CD14-positive monocyte (primary cell): ENCODE measurements at regions not wholly inside any gene's neighbourhood (a gene's known extent, or its start where the extent isn't known, plus 50 kb on each side); places are given as distances from the start of the nearest gene placed in this dataset.

Source experiments
- DNase-seq, 3 donors: peaks; one replicate each; pipeline ENCODE4 v3.0.0-alpha.2; 2011 to 2022
- H2AFZ ChIP-seq: 2 replicates; pipeline ENCODE4 v1.6.0; 2012; ENCODE audit warnings: mild to moderate bottlenecking, low read depth, low read length, inconsistent platforms; ENCODE audit not compliant: insufficient read depth, poor library complexity, severe bottlenecking
- H3K27ac ChIP-seq, 2 donors: 1 replicate in 1 of 2; 2 replicates in 1 of 2; pipeline ENCODE4 v1.5.1; 2012 to 2013; ENCODE audit warnings: low read length in 2 of 2, control low read depth in 1 of 2, inconsistent platforms in 1 of 2, low read depth in 1 of 2, mild to moderate bottlenecking in 1 of 2
- H3K27me3 ChIP-seq, 2 donors: one replicate each; pipeline versions ENCODE4 v1.6.0 to v1.6.1; 2011 to 2013; ENCODE audit warnings: low read length in 2 of 2; ENCODE audit not compliant: control insufficient read depth in 2 of 2, insufficient read depth in 2 of 2
- H3K36me3 ChIP-seq, 2 donors: replicated peaks in 1 of 2; 1 replicate in 1 of 2; 2 replicates in 1 of 2; pipeline versions ENCODE4 v1.5.1 to v1.6.1; 2012 to 2013; ENCODE audit warnings: low read length in 2 of 2, control low read depth in 1 of 2, inconsistent platforms in 1 of 2, mild to moderate bottlenecking in 1 of 2; ENCODE audit not compliant: insufficient read depth in 2 of 2, control insufficient read depth in 1 of 2
- H3K4me1 ChIP-seq, 2 donors: 1 replicate in 1 of 2; 2 replicates in 1 of 2; pipeline versions ENCODE4 v1.5.1 to v1.6.1; 2012 to 2013; ENCODE audit warnings: low read length in 2 of 2, control low read depth in 1 of 2, inconsistent platforms in 1 of 2, mild to moderate bottlenecking in 1 of 2, moderate library complexity in 1 of 2; ENCODE audit not compliant: insufficient read depth in 2 of 2, control insufficient read depth in 1 of 2
- H3K4me2 ChIP-seq: replicated peaks from 2 replicates; pipeline ENCODE3; 2012; ENCODE audit warnings: low read length, moderate library complexity, mild to moderate bottlenecking; ENCODE audit not compliant: poor library complexity, severe bottlenecking; ENCODE audit errors: extremely low read depth
- H3K4me3 ChIP-seq, 3 experiments: fragments of 200-600 bp in 1 of 3; sonication (generic) in 1 of 3; replicated peaks in 1 of 3; 1 replicate in 2 of 3; 2 replicates in 1 of 3; pipeline ENCODE4 v1.5.1; 2011 to 2013; ENCODE audit warnings: low read length in 3 of 3, mild to moderate bottlenecking in 3 of 3, control low read depth in 2 of 3, low read depth in 2 of 3, inconsistent platforms in 1 of 3, moderate library complexity in 1 of 3
- H3K79me2 ChIP-seq: 2 replicates; pipeline ENCODE4 v1.6.0; 2012; ENCODE audit warnings: mild to moderate bottlenecking, control low read depth, inconsistent platforms, low read length, moderate library complexity; ENCODE audit not compliant: insufficient read depth
- H3K9ac ChIP-seq: 2 replicates; pipeline ENCODE4 v1.6.0; 2017; ENCODE audit warnings: low read length, mild to moderate bottlenecking; ENCODE audit not compliant: insufficient read depth, poor library complexity, severe bottlenecking
- H3K9me3 ChIP-seq, 2 donors: replicated peaks in 1 of 2; 1 replicate in 1 of 2; 2 replicates in 1 of 2; pipeline versions ENCODE4 v1.5.1 to v1.6.1; 2012 to 2013; ENCODE audit warnings: low read length in 2 of 2, control low read depth in 1 of 2; ENCODE audit not compliant: control insufficient read depth in 1 of 2, insufficient read depth in 1 of 2
- H4K20me1 ChIP-seq: 2 replicates; pipeline ENCODE4 v1.6.0; 2012; ENCODE audit warnings: mild to moderate bottlenecking, low read length, control low read depth, moderate library complexity; ENCODE audit not compliant: insufficient read depth
- H3K27ac Mint-ChIP-seq, 7 donors: one replicate each; pipeline ENCODE4 v1.8.0; 2020; ENCODE audit warnings: mild to moderate bottlenecking in 7 of 7, mixed read lengths in 7 of 7, moderate library complexity in 6 of 7, inconsistent platforms in 2 of 7
- H3K27me3 Mint-ChIP-seq, 3 donors: one replicate each; pipeline ENCODE4 v1.8.0; 2021 to 2022; ENCODE audit warnings: low read depth in 3 of 3, mild to moderate bottlenecking in 3 of 3, mixed read lengths in 3 of 3, moderate library complexity in 3 of 3, inconsistent platforms in 1 of 3
- H3K36me3 Mint-ChIP-seq, 2 donors: one replicate each; pipeline ENCODE4 v1.8.0; 2020; ENCODE audit warnings: mixed read lengths in 2 of 2, inconsistent platforms in 1 of 2, mild to moderate bottlenecking in 1 of 2
- H3K4me1 Mint-ChIP-seq: one replicate; pipeline ENCODE4 v1.8.0; 2020; ENCODE audit warnings: mild to moderate bottlenecking, mixed read lengths
- H3K4me3 Mint-ChIP-seq, 2 donors: one replicate each; pipeline ENCODE4 v1.8.0; 2020; ENCODE audit warnings: mild to moderate bottlenecking in 2 of 2, mixed read lengths in 2 of 2, moderate library complexity in 1 of 2
- H3K9me3 Mint-ChIP-seq, 7 donors: one replicate each; pipeline ENCODE4 v1.8.0; 2020 to 2022; ENCODE audit warnings: mixed read lengths in 7 of 7, mild to moderate bottlenecking in 6 of 7, moderate library complexity in 6 of 7, inconsistent platforms in 2 of 7
- WGBS: methylation state at CpG from one replicate; pipeline ENCODE4 v1.1.5; 2013; ENCODE audit warnings: missing lambda C conversion rate; ENCODE audit not compliant: insufficient coverage; 5-methylcytosine and 5-hydroxymethylcytosine counted together
- intact Hi-C, 2 donors: fragments of 100-400 bp; cut with micrococcal nuclease; formaldehyde crosslinking; loops; one replicate each; pipeline versions ENCODE4 v1.15.0 to v1.15.1; 2023
- TF ChIP-seq, protein P1 (sequence below): fragments of 200-600 bp; IDR thresholded peaks from one replicate; pipeline ENCODE4 v1.8.0; 2022; ENCODE audit warnings: antibody characterized with exemption, mild to moderate bottlenecking

- no peak overlapping the region for H3K4me3 Mint-ChIP-seq
- H3K9ac ChIP-seq, result no peak overlapping the region
- no peaks in the 10 kb centered on the region for H3K27me3 ChIP-seq
- no peak overlapping the region for H3K4me2 ChIP-seq
- H2AFZ ChIP-seq, result no peak overlapping the region
- peaks cover 0 to 3% (median 0%) of the 10 kb centered on the region in 7 donors for H3K9me3 Mint-ChIP-seq
- DNase-seq, result no peak
- no peaks in the 10 kb centered on the region for H3K9me3 ChIP-seq
- intact Hi-C loops, result no loop called here
- no peaks in the 10 kb centered on the region for H3K36me3 ChIP-seq
- peak overlapping the region in 1 of 7 donors; percentile 59 for H3K27ac Mint-ChIP-seq
- H3K79me2 ChIP-seq, result no peaks in the 10 kb centered on the region
- 80% methylated on average over 17 of the region's 18 CpGs for WGBS
- H3K4me1 Mint-ChIP-seq, result no peaks in the 10 kb centered on the region
- H3K4me3 ChIP-seq, result no peak overlapping the region
- no peak overlapping the region for H3K27ac ChIP-seq
- H3K27me3 Mint-ChIP-seq, result peaks cover 0 to 2% (median 0%) of the 10 kb centered on the region in 3 donors
- no peaks in the 10 kb centered on the region for H3K36me3 Mint-ChIP-seq
- no peaks in the 10 kb centered on the region for H4K20me1 ChIP-seq
- TF ChIP-seq, protein P1, sequence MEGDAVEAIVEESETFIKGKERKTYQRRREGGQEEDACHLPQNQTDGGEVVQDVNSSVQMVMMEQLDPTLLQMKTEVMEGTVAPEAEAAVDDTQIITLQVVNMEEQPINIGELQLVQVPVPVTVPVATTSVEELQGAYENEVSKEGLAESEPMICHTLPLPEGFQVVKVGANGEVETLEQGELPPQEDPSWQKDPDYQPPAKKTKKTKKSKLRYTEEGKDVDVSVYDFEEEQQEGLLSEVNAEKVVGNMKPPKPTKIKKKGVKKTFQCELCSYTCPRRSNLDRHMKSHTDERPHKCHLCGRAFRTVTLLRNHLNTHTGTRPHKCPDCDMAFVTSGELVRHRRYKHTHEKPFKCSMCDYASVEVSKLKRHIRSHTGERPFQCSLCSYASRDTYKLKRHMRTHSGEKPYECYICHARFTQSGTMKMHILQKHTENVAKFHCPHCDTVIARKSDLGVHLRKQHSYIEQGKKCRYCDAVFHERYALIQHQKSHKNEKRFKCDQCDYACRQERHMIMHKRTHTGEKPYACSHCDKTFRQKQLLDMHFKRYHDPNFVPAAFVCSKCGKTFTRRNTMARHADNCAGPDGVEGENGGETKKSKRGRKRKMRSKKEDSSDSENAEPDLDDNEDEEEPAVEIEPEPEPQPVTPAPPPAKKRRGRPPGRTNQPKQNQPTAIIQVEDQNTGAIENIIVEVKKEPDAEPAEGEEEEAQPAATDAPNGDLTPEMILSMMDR, result no peak
- H3K4me1 ChIP-seq, result no peaks in the 10 kb centered on the region
Observed at GRCh38 chr10:130484468-130485180, 348.4 kb downstream of the GLRX3 start.

DNA sequence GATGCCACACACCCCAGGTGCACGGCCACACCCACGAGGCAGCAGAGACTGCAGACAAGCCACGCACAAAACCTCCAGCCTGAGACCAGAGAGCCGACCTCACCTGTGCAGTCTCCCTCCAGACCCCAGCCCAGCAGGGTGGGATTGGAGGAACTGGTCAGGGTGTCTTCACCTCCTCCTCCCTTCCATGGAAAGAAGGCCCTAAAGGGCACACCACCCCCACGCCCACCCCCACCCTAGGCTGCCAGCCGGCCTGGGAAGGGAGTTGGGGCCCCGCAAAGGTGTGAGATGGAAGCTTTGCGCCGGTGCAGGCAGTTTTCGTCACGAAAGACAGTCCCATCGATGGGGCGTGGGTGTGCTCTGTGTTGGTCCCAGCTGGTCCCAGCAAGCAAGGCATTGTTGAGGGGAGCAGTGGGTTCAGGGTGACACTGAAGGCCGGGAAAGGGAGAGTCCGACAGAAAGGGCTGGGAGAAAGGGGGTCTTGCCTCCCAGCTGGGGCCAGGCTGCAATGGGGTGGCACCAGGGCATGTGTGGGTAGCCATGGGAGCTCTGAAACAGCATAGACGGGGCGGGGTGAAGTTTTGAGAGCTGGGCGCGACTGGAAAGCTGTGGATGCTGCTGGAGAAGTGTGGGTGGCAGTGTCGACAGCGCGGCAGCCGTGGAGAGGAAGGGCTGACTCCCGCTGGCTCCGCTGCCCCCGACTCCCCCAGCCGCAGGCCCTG lies 349.2 kb downstream of the GLRX3 start:
- DNase-seq, result no peak

More for the DNA sequence above, 349.2 kb downstream of the GLRX3 start:
- Histone ChIP-seq H3K4me1 (no peaks in the 10 kb centered on the region), H3K4me3 (no peak overlapping the region), H2AFZ (no peak overlapping the region), H4K20me1 (no peaks in the 10 kb centered on the region), H3K27ac (no peak overlapping the region), H3K9me3 (no peaks in the 10 kb centered on the region), H3K79me2 (no peaks in the 10 kb centered on the region), H3K27me3 (no peaks in the 10 kb centered on the region), H3K9ac (no peak overlapping the region), H3K4me2 (no peak overlapping the region), H3K36me3 (no peaks in the 10 kb centered on the region)
- intact Hi-C loops, result no loop called here
- TF ChIP-seq, protein P1, result no peak
- Mint-ChIP-seq H3K36me3 (no peaks in the 10 kb centered on the region), H3K4me1 (no peaks in the 10 kb centered on the region), H3K27ac (no peak overlapping the region), H3K9me3 (peaks cover 0 to 3% (median 0%) of the 10 kb centered on the region in 7 donors), H3K27me3 (peaks cover 0 to 6% (median 0%) of the 10 kb centered on the region in 3 donors), H3K4me3 (no peak overlapping the region)
- 78% methylated on average over 18 of the region's 27 CpGs for WGBS
